GM19193 (cell line): ENCODE measurements at regions not wholly inside any gene's neighbourhood (a gene's known extent, or its start where the extent isn't known, plus 50 kb on each side); places are given as distances from the start of the nearest gene placed in this dataset.

Experiments used
- POLR2A ChIP-seq: IDR thresholded peaks from 4 replicates; pipeline ENCODE4 v1.6.1; 2011; ENCODE audit not compliant: insufficient read depth, insufficient read length; ENCODE audit errors: extremely low read depth

DNA sequence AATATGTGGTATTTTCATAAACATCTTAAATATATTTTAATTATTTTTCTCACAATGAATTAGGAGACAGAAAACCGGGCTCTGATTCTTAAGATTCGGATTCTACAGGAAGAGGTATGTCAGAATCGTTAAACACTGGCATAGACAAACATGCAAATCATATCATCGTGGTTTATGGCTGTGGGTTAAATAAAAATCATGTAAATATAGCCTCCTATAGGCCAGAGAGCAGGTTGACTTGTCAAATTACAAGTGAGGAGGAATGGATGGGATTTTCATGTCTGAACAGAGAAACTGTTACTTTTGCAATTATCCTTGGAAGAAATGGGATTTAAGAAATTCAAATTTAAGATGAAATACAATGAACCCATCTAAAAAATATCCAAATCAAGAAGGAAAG lies 74.9 kb upstream of the BCAT1 start:
- TF ChIP-seq POLR2A: no peak

DNA sequence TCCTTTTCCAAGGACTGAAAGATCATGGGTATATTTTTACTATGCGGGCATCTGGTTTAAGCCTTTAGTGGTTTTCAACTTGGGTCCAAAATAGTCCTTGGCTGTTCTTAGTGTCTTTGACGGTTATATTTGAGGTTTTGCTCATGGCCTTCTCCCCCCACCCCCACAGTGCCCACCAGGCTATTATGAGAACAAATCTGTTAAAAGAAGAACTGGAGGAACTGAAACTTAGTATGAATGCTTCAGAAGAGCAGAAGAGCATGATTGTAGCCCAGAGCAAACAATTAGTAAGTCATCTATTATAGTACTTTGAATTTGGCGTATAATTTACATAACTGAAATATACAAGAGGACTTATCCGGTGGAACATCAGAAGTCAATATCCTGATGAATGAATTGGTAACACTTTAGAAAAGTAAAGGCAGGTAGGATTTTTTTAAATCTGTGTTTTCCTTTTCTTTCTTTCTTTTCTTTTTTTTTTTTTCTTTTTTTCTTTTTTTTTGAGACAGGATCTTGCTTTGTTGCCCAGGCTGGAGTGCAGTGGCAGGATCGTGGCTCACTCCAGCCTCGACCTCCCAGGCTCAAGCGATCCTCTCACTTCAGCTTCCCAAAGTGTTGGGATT lies 71.8 kb upstream of the BCAT1 start:
- TF ChIP-seq POLR2A: peak; percentile 27

GRCh38 chr12:25018146-25018545 lies 69.2 kb upstream of the BCAT1 start:
- TF ChIP-seq POLR2A: no peak

DNA sequence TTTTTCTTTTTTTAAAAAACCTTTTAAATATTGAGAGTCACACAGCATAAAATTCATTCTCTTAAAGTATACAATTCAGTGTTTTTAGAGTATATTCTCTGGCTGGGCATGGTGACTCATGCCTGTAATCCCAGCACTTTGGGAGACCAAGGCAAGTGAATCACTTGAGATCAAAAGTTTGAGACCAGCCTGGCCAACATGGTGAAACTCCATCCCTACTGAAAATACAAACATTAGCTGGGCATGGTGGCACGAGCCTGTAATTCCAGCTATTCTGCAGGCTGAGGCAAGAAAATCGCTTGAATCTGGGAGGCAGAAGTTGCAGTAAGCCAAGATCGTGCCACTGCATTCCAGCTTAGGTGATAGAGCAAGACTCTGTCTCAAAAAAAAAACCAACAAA lies 68.4 kb upstream of the BCAT1 start:
- no peak for TF ChIP-seq POLR2A

DNA sequence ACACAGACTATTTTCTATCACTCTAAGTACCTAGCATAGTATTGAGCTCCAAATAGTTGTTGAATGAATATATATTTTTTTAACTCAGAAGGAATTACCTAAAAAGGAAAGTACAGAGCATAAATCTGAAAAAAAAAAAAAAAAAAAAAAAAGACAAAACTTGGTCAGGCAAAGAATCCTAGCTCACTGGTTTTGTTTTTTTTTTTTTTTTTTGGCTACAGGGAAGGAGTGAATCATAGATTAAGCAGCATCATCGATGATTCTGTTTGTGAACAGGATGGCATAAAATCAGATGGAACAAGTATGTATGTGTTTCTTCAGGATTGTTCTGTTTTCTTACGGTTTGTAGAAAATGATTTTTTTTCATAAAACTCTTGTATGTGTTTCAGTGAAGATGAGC lies 66.1 kb upstream of the BCAT1 start:
- TF ChIP-seq POLR2A: no peak

DNA sequence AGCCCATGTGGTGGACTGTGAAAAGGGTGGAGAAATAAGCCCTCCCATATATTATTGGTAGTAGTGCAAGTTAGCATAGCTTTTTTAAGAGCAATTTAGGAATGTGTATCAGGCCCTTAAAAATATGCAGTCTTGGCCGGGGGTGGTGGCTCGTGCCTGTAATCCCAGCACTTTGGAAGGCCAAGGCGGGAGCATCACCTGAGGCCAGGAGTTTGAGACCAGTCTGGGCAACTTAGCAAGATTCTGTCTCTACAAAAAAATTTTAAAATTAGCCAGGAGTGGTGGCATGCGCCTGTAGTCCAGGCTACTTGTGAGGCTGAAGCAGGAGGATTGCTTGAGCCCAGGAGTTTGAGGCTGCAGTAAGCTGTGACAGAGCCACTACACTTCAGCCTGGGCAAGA lies 64.2 kb upstream of the BCAT1 start:
- no peak for TF ChIP-seq POLR2A

- TF ChIP-seq POLR2A: no peak
Measured at GRCh38 chr12:25009496-25010092, 60.7 kb upstream of the BCAT1 start.

- TF ChIP-seq POLR2A: no peak
Measured at GRCh38 chr12:25005376-25005775, 56.5 kb upstream of the BCAT1 start.

DNA sequence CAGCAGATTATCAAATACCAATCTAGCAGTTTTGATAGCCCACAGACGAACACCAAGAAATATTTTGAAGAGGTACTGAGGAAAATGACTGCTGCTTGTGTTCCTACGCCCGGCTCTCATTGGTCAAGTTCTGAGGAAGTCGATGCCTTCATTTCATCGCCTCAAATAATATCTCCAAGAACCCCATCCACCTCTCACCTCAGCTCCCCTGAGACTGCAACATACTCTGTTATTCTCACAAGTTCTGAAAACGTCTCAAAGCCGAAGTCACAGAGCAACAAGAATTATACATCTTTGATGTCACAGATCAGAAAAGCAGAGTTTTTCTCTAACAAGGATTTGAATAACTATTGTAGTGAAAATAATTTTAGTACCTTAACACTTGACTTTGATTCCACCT lies 55.5 kb upstream of the BCAT1 start:
- no peak for TF ChIP-seq POLR2A

DNA sequence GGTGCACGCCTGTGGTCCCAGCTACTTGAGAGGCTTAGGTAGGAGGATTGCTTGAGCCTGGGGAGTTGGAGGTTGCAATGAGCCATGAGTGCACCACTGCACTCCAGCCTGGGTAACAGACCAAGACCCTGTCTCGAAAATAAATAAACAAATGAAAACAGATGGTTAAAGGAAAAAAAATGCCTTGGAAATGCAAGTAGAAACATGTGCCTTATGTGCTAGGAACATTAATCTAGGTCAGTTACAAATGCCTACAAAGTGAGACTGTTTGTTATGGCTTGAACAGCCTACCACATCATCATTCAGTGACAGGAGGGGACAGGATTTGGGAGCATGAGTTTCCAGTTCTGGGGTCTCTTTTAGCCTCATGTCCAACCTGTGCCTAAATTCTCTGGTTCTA lies 52.4 kb upstream of the BCAT1 start:
- TF ChIP-seq POLR2A: no peak
